H54 (cell line): ENCODE measurements at regions not wholly inside any gene's neighbourhood (a gene's known extent, or its start where the extent isn't known, plus 50 kb on each side); places are given as distances from the start of the nearest gene placed in this dataset.

Experiments
- DNase-seq: peaks from one replicate; pipeline ENCODE4 v3.0.0; 2011; ENCODE audit warnings: low spot score, mixed read lengths; ENCODE audit not compliant: insufficient read length
- FAIRE-seq: peaks from 3 replicates; lab custom pipeline; 2011; peaks lifted over from hg19 to GRCh38; lab: Jason Lieb, UNC
- POLR2A ChIP-seq: IDR thresholded peaks from 2 replicates; pipeline ENCODE4 v1.6.1; 2011; ENCODE audit warnings: low read depth, mild to moderate bottlenecking, low read length

GRCh38 chr5:141767671-141768070, 85.6 kb upstream of the ARAP3 start:
- no peak for TF ChIP-seq POLR2A
- no peak for FAIRE-seq
- no peak for DNase-seq

- FAIRE-seq (no peak), DNase-seq (no peak)
- TF ChIP-seq POLR2A = no peak
Measured at GRCh38 chr5:141765896-141766551, 84.0 kb upstream of the ARAP3 start.

- no peak for DNase-seq
- FAIRE-seq = no peak
- no peak for TF ChIP-seq POLR2A
Measured at GRCh38 chr5:141763541-141763940, 81.5 kb upstream of the ARAP3 start.

- DNase-seq = no peak
- TF ChIP-seq POLR2A = no peak
- FAIRE-seq = no peak
Measured at GRCh38 chr5:141762790-141763368, 80.8 kb upstream of the ARAP3 start.

- no peak for TF ChIP-seq POLR2A
- DNase-seq = no peak
- FAIRE-seq = no peak
Measured at GRCh38 chr5:141762316-141762715, 80.3 kb upstream of the ARAP3 start.

- DNase-seq = no peak
- FAIRE-seq = no peak
- TF ChIP-seq POLR2A = no peak
Measured at GRCh38 chr5:141760753-141761152, 78.7 kb upstream of the ARAP3 start.

GRCh38 chr5:141760193-141760592, 78.2 kb upstream of the ARAP3 start:
- FAIRE-seq (no peak), DNase-seq (no peak)
- TF ChIP-seq POLR2A = no peak

GRCh38 chr5:141758310-141758998, 76.4 kb upstream of the ARAP3 start:
- TF ChIP-seq POLR2A = no peak
- FAIRE-seq = no peak
- DNase-seq = no peak

GRCh38 chr5:141757402-141757801, 75.4 kb upstream of the ARAP3 start:
- DNase-seq (peak; percentile 81), FAIRE-seq (no peak)
- TF ChIP-seq POLR2A = no peak

- FAIRE-seq (no peak), DNase-seq (no peak)
- no peak for TF ChIP-seq POLR2A
Measured at GRCh38 chr5:141756196-141756595, 74.2 kb upstream of the ARAP3 start.

- TF ChIP-seq POLR2A = no peak
- DNase-seq = peak; percentile 52
- no peak for FAIRE-seq
Measured at GRCh38 chr5:141753971-141754713, 72.1 kb upstream of the ARAP3 start.

- DNase-seq = no peak
- FAIRE-seq = no peak
- TF ChIP-seq POLR2A = no peak
Measured at GRCh38 chr5:141753143-141753970, 71.3 kb upstream of the ARAP3 start.
